Osteocyte (in vitro differentiated cells): ENCODE measurements at regions not wholly inside any gene's neighbourhood (a gene's known extent, or its start where the extent isn't known, plus 50 kb on each side); places are given as distances from the start of the nearest gene placed in this dataset.

Experiments used
- DNase-seq: peaks from one replicate; pipeline ENCODE4 v3.0.0; 2021; ENCODE audit warnings: mixed read lengths; ENCODE audit not compliant: unreplicated experiment; ENCODE audit errors: extremely low spot score
- H3K27ac Mint-ChIP-seq: one replicate; pipeline ENCODE4 v1.8.0; 2021; ENCODE audit warnings: mild to moderate bottlenecking, mixed read lengths; ENCODE audit not compliant: unreplicated experiment
- H3K27me3 Mint-ChIP-seq: one replicate; pipeline ENCODE4 v1.8.0; 2021; ENCODE audit warnings: mixed read lengths; ENCODE audit not compliant: unreplicated experiment
- H3K36me3 Mint-ChIP-seq: one replicate; pipeline ENCODE4 v1.8.0; 2021; ENCODE audit warnings: mixed read lengths; ENCODE audit not compliant: unreplicated experiment
- H3K4me1 Mint-ChIP-seq: one replicate; pipeline ENCODE4 v1.8.0; 2021; ENCODE audit warnings: mixed read lengths; ENCODE audit not compliant: unreplicated experiment
- H3K4me3 Mint-ChIP-seq: one replicate; pipeline ENCODE4 v1.8.0; 2021; ENCODE audit warnings: mild to moderate bottlenecking, moderate library complexity, mixed read lengths; ENCODE audit not compliant: unreplicated experiment
- H3K9me3 Mint-ChIP-seq: one replicate; pipeline ENCODE4 v1.8.0; 2021; ENCODE audit warnings: mixed read lengths; ENCODE audit not compliant: unreplicated experiment
- TF ChIP-seq, protein P1 (sequence below): fragments of 200-600 bp; sonication (generic); IDR thresholded peaks from 2 replicates; pipeline ENCODE4 v1.5.0; 2021; ENCODE audit warnings: antibody characterized with exemption, mild to moderate bottlenecking, moderate library complexity

DNA sequence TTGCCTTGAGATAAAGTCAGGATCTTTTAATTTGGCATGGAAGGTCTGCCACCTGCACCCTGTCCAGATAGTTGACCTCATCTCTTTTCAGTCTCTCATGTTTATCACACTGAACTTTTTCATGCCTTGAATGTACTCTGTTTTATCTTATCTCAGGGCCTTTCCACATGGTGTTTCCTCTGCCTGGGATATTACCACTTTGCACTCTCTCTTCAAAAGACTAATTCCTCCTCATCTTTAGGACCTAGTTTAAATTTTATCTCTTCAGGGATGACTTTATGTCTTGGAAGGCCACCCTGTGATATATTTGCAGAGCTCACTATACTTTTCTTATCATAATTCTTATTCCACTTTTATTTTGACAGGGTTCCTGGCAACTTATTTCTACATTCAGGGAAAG is 150.0 kb downstream of the DNAJB9 start:
- no peaks in the 10 kb centered on the region for H3K9me3 Mint-ChIP-seq
- H3K4me3 Mint-ChIP-seq = no peak overlapping the region
- TF ChIP-seq, protein P1, sequence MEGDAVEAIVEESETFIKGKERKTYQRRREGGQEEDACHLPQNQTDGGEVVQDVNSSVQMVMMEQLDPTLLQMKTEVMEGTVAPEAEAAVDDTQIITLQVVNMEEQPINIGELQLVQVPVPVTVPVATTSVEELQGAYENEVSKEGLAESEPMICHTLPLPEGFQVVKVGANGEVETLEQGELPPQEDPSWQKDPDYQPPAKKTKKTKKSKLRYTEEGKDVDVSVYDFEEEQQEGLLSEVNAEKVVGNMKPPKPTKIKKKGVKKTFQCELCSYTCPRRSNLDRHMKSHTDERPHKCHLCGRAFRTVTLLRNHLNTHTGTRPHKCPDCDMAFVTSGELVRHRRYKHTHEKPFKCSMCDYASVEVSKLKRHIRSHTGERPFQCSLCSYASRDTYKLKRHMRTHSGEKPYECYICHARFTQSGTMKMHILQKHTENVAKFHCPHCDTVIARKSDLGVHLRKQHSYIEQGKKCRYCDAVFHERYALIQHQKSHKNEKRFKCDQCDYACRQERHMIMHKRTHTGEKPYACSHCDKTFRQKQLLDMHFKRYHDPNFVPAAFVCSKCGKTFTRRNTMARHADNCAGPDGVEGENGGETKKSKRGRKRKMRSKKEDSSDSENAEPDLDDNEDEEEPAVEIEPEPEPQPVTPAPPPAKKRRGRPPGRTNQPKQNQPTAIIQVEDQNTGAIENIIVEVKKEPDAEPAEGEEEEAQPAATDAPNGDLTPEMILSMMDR = no peak
- H3K4me1 Mint-ChIP-seq = no peaks in the 10 kb centered on the region
- no peak overlapping the region for H3K27ac Mint-ChIP-seq
- no peaks in the 10 kb centered on the region for H3K36me3 Mint-ChIP-seq
- no peak for DNase-seq
- H3K27me3 Mint-ChIP-seq = no peaks in the 10 kb centered on the region

DNA sequence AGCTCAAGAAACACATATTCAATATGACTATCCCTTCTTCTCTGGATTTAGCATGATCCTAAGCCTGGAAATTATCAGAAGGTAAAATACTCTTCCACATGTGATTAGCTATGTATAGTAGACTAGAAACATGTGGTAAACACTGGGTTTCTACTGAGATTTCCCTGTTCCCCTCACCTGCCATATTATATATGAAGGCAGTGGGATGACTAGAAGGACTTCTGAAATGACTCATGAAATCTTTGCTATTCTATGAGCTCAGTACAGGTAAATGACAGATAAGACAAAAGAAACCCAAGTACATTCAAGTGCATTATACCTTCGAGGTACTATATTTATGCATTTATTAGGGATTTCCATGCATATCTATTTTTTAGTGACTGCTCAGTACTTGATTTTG is 152.9 kb downstream of the DNAJB9 start:
- no peaks in the 10 kb centered on the region for H3K4me1 Mint-ChIP-seq
- no peak for DNase-seq
- no peak overlapping the region for H3K4me3 Mint-ChIP-seq
- TF ChIP-seq, protein P1 = no peak
- no peaks in the 10 kb centered on the region for H3K36me3 Mint-ChIP-seq
- no peak overlapping the region for H3K27ac Mint-ChIP-seq
- no peaks in the 10 kb centered on the region for H3K27me3 Mint-ChIP-seq
- no peaks in the 10 kb centered on the region for H3K9me3 Mint-ChIP-seq

DNA sequence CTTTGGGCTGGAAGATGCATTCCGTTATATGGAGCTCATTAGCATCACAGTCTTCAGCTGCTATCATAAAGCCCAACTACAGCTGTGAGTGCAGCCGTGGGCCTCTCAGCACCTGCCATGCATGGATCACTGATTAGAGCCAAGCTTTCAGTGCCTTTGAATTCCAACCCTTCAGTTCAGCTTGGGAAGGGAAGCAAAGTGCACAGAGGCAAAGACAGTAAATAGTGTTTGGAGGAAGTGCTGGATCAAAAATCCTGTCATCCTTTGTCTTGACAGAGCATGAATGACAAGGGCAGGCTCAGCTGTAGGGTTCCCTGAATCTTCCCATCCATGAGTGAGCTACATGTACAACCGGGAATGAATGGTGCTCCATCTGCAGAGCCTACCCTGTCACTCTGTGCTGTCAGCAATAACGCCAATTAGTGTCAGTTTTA is 153.7 kb downstream of the DNAJB9 start:
- no peaks in the 10 kb centered on the region for H3K27me3 Mint-ChIP-seq
- TF ChIP-seq, protein P1 = no peak

DNA sequence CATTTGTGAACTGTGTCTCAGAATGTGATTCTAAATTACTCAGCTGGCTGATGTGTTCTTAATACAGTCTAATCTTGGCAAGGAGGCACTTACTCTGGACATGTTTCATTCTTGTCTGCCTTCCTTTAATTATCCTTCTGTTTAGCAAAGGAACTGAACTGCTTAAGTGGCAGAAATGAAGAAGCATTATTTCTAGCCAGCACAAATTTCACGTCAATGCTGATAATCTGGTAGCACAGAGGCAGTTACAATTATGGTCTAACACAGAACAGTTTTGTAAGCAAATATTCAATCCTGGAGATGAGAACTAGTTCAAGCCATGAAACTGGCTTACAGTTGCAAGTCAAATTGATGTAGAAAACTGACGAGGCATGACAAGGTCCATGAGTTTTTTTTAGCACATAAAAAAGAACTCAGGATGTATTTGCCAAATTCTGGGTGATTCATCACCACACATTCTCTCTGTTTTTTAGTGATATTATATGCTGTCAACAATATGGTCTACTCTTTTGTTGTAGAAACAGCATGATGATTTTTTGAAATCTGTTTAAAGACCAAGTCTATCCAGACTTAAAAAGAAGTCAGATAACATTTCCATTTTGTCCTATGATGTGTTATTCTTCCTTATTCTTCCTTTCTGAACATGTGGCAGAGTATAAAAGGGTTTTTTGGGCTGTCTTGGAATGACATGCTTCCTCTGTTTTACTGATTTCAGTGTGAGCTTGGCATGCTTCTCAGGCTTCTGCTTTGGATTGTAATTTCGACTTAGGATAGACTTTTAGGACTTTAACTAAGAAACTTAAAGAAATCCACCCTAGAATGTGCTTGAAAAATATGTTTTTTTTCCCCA is 154.8 kb downstream of the DNAJB9 start:
- H3K4me3 Mint-ChIP-seq = no peak overlapping the region
- TF ChIP-seq, protein P1 = no peak
- H3K27ac Mint-ChIP-seq = no peak overlapping the region
- no peak for DNase-seq
- H3K9me3 Mint-ChIP-seq = no peaks in the 10 kb centered on the region
- no peaks in the 10 kb centered on the region for H3K4me1 Mint-ChIP-seq
- H3K27me3 Mint-ChIP-seq = no peaks in the 10 kb centered on the region
- H3K36me3 Mint-ChIP-seq = no peaks in the 10 kb centered on the region

More for the DNA sequence above, 153.7 kb downstream of the DNAJB9 start:
- DNase-seq = no peak
- H3K27ac Mint-ChIP-seq = no peak overlapping the region
- H3K9me3 Mint-ChIP-seq = no peaks in the 10 kb centered on the region
- H3K4me3 Mint-ChIP-seq = no peak overlapping the region
- H3K36me3 Mint-ChIP-seq = no peaks in the 10 kb centered on the region
- no peaks in the 10 kb centered on the region for H3K4me1 Mint-ChIP-seq

DNA sequence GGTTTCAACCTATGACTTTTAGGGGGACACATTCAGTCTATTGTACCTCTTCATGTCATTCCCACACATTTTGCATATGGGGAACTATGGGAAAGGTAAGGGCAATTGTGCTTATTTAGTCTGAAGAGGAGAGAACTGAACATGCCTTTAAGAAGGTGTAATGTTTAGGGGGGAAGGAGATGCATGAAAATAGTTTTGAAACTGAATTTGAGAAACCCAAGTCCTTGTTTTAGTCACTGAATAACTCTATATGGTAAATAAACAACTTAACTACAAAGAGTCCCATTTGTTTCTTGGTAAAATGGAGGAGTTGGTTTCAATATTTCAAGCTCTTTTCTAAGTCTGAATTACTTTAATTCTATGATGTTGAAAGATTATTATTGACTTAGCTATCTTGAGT is 166.1 kb downstream of the DNAJB9 start:
- no peak overlapping the region for H3K27ac Mint-ChIP-seq

More for the DNA sequence above, 166.1 kb downstream of the DNAJB9 start:
- Mint-ChIP-seq H3K27me3 (peaks cover 4% of the 10 kb centered on the region), H3K4me1 (no peaks in the 10 kb centered on the region), H3K4me3 (no peak overlapping the region), H3K9me3 (no peaks in the 10 kb centered on the region), H3K36me3 (no peaks in the 10 kb centered on the region)
- TF ChIP-seq, protein P1 = no peak
- no peak for DNase-seq
